Activated naive CD8-positive, alpha-beta T cell treated with anti-CD3 and anti-CD28 coated beads, Interleukin-2, amount 10 ng/mL, durations not matched to agents 7 days and 5 days (primary cell): ENCODE measurements at regions not wholly inside any gene's neighbourhood (a gene's known extent, or its start where the extent isn't known, plus 50 kb on each side); places are given as distances from the start of the nearest gene placed in this dataset.

Experiments used
- ATAC-seq: fragments of 150-1000 bp; cut with Tn5 transposase; one replicate; pipeline ENCODE4 v1.10.0; 2021; ENCODE audit warnings: low read depth, moderate library complexity
- POLR2A ChIA-PET: fragments of 350-600 bp; sonication (Branson Sonifier 250); formaldehyde crosslinking; loops from one replicate; lab custom pipeline; 2021; ENCODE audit warnings: antibody characterized with exemption; lab: Charles Lee
- DNase-seq: peaks from one replicate; pipeline ENCODE4 v3.0.0; 2021
- H3K27ac Mint-ChIP-seq: one replicate; pipeline ENCODE4 v1.8.0; 2022; ENCODE audit warnings: mild to moderate bottlenecking, mixed read lengths
- H3K27me3 Mint-ChIP-seq: one replicate; pipeline ENCODE4 v1.8.0; 2022; ENCODE audit warnings: mild to moderate bottlenecking, moderate library complexity, mixed read lengths
- H3K36me3 Mint-ChIP-seq: one replicate; pipeline ENCODE4 v1.8.0; 2021; ENCODE audit warnings: mild to moderate bottlenecking, mixed read lengths
- H3K4me1 Mint-ChIP-seq: one replicate; pipeline ENCODE4 v1.8.0; 2021; ENCODE audit warnings: mixed read lengths
- H3K4me3 Mint-ChIP-seq: one replicate; pipeline ENCODE4 v1.8.0; 2022; ENCODE audit warnings: mild to moderate bottlenecking, moderate library complexity, mixed read lengths
- H3K9me3 Mint-ChIP-seq: one replicate; pipeline ENCODE4 v1.8.0; 2021; ENCODE audit warnings: mixed read lengths

DNA sequence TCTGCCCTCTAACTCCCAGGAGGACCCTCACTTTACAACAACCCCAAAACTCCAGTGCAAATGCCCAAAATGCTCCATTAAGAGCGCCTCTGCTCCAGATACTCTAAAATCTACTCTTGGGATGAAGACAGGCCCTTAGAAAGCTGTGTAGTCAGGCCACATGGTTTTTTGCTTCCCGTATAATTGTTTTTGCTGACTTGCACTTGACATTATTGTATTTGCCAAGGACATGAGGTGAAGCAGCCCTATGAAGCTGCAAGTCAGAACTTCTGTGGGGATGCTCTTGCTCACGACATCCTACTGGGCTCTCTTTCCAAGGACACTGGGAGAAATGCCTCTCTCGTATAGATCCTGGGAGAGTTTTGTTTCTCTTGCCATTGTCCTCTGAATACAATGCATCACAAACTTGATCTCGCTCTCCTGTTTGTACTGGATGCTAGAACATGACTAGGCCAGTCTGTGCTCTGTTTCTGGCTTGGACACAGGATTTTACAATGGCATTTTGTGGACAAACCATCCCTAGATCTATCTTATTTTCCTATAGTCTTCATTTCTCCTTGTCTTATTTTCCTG lies 177.2 kb upstream of the DTNBP1 start:
- Mint-ChIP-seq H3K4me1 (no peaks in the 10 kb centered on the region), H3K27ac (no peak overlapping the region), H3K36me3 (no peaks in the 10 kb centered on the region), H3K9me3 (no peaks in the 10 kb centered on the region), H3K4me3 (no peak overlapping the region), H3K27me3 (peaks cover 2% of the 10 kb centered on the region)
- no peak for DNase-seq
- POLR2A ChIA-PET = no interaction called here
- no peak for ATAC-seq

DNA sequence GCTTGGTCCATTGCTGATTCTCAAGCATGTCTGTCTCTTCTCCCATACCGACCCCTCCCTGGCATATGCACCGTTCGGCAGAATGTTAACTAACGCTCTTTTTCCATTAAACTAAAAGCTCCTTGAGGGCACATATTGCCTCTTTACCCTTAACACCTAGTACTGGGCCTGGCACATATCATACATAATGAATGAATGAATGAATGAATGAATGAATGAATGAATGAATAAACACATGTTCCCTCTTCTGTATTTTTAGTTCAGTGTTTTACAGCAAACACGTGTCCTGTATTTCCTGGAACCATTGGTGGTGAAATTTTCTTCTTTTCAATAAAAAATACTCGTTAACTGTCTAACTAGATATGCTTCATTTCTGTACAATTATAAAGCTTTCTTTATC lies 174.4 kb upstream of the DTNBP1 start:
- ATAC-seq (no peak), DNase-seq (no peak)
- H3K27ac Mint-ChIP-seq = no peak overlapping the region
- POLR2A ChIA-PET = no interaction called here
- H3K36me3 Mint-ChIP-seq = no peaks in the 10 kb centered on the region
- H3K9me3 Mint-ChIP-seq = no peaks in the 10 kb centered on the region
- peaks cover 2% of the 10 kb centered on the region for H3K27me3 Mint-ChIP-seq
- H3K4me3 Mint-ChIP-seq = no peak overlapping the region
- H3K4me1 Mint-ChIP-seq = no peaks in the 10 kb centered on the region

DNA sequence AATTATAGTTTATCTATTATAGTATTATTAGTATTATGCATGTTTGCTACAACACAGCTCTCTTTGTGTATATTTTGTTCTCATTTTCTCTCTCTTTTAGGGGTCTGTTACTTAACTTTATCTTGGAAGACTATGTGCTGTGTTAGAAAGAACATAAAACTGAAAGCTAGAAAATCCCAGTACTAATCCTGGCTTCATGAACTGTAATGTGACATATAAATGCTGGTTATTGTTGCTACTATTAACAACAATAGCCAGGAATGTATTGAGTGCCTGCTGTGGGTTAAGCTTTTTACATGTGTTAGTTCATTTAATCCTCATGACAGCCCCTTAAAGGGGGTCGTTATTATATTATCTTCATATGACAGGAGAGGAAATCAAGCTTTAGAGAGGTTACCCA lies 170.0 kb upstream of the DTNBP1 start:
- DNase-seq = no peak
- no peaks in the 10 kb centered on the region for H3K4me1 Mint-ChIP-seq
- H3K27ac Mint-ChIP-seq = no peak overlapping the region
- H3K27me3 Mint-ChIP-seq = no peaks in the 10 kb centered on the region
- no peak overlapping the region for H3K4me3 Mint-ChIP-seq
- H3K9me3 Mint-ChIP-seq = no peaks in the 10 kb centered on the region
- no peak for ATAC-seq
- no peaks in the 10 kb centered on the region for H3K36me3 Mint-ChIP-seq
- POLR2A ChIA-PET = interaction anchor here (0.8 kb wide), 1 partner anchor 382 kb away, joined by 5 read pairs; no protein-coding TSS in a partner anchor

- no peak for ATAC-seq
- Mint-ChIP-seq H3K9me3 (no peaks in the 10 kb centered on the region), H3K36me3 (no peaks in the 10 kb centered on the region), H3K27ac (no peak overlapping the region), H3K4me3 (no peak overlapping the region), H3K27me3 (no peaks in the 10 kb centered on the region), H3K4me1 (no peaks in the 10 kb centered on the region)
- POLR2A ChIA-PET = no interaction called here
- DNase-seq = no peak
Observed at GRCh38 chr6:15829156-15829555, 166.3 kb upstream of the DTNBP1 start.

- H3K4me1 Mint-ChIP-seq = no peaks in the 10 kb centered on the region
- no peak for DNase-seq
- no peaks in the 10 kb centered on the region for H3K27me3 Mint-ChIP-seq
- ATAC-seq = no peak
- POLR2A ChIA-PET = no interaction called here
- H3K4me3 Mint-ChIP-seq = no peak overlapping the region
- no peak overlapping the region for H3K27ac Mint-ChIP-seq
- H3K9me3 Mint-ChIP-seq = no peaks in the 10 kb centered on the region
- H3K36me3 Mint-ChIP-seq = no peaks in the 10 kb centered on the region
Observed at GRCh38 chr6:15827496-15828255, 164.8 kb upstream of the DTNBP1 start.

- DNase-seq (no peak), ATAC-seq (no peak)
- Mint-ChIP-seq H3K4me3 (no peak overlapping the region), H3K27ac (no peak overlapping the region), H3K36me3 (no peaks in the 10 kb centered on the region), H3K27me3 (no peaks in the 10 kb centered on the region), H3K4me1 (no peaks in the 10 kb centered on the region), H3K9me3 (no peaks in the 10 kb centered on the region)
- POLR2A ChIA-PET = no interaction called here
Observed at GRCh38 chr6:15826814-15827318, 164.0 kb upstream of the DTNBP1 start.

DNA sequence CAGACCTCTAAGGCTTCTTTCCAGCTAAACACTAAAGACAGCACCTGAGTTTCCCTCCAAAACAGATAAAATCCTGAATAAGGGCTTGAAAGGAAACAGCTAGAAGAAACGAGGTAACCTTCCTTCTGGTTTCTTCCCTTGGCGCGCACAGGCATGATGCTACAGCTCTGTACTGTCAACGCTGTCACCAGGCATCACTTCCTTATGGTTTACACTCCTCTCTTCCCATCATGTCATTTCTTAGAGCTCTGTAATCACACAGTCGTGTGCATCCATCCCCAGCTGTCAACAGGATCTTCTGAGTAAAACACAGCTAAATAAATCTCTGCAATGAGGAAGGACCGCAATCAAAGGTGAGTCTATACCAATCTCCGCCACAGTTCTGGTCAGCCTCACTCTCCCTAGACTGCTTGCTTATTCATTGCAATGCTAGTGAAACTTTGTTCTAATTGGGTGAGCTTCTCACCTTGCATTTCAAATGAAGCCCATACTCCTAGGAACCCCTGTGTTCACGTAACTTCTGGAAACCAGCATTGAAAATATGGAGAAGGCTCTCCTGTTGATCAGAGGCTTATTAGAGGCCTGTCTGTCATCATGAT lies 162.6 kb upstream of the DTNBP1 start:
- peaks cover 2% of the 10 kb centered on the region for H3K27me3 Mint-ChIP-seq
- no peaks in the 10 kb centered on the region for H3K4me1 Mint-ChIP-seq

DNA sequence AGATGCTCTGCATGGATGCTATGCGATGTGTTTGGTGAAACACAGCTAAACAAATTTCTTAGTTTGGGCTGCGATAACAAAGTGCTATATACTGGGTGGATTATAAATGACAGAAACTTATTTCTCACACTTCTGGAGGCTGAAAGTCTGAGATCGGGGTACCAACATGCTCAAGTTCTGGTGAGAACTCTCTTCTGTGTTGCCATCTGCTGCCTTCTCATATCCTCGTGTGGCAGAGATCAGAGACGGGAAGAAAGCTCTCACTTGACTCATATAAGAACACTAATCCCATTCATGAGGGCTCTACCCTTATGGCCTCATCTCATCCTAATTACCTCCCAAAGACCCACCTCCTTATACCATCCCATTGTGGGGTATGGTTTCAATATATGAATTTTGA lies 162.0 kb upstream of the DTNBP1 start:
- no peak overlapping the region for H3K4me3 Mint-ChIP-seq
- no peaks in the 10 kb centered on the region for H3K36me3 Mint-ChIP-seq
- peaks cover 2% of the 10 kb centered on the region for H3K27me3 Mint-ChIP-seq
- H3K27ac Mint-ChIP-seq = no peak overlapping the region
- H3K4me1 Mint-ChIP-seq = no peaks in the 10 kb centered on the region
- POLR2A ChIA-PET = no interaction called here
- no peaks in the 10 kb centered on the region for H3K9me3 Mint-ChIP-seq
- no peak for DNase-seq
- ATAC-seq = no peak

More for the DNA sequence above, 162.6 kb upstream of the DTNBP1 start:
- Mint-ChIP-seq H3K27ac (no peak overlapping the region), H3K36me3 (no peaks in the 10 kb centered on the region), H3K4me3 (no peak overlapping the region), H3K9me3 (no peaks in the 10 kb centered on the region)
- POLR2A ChIA-PET = no interaction called here
- DNase-seq = no peak
- ATAC-seq = no peak

DNA sequence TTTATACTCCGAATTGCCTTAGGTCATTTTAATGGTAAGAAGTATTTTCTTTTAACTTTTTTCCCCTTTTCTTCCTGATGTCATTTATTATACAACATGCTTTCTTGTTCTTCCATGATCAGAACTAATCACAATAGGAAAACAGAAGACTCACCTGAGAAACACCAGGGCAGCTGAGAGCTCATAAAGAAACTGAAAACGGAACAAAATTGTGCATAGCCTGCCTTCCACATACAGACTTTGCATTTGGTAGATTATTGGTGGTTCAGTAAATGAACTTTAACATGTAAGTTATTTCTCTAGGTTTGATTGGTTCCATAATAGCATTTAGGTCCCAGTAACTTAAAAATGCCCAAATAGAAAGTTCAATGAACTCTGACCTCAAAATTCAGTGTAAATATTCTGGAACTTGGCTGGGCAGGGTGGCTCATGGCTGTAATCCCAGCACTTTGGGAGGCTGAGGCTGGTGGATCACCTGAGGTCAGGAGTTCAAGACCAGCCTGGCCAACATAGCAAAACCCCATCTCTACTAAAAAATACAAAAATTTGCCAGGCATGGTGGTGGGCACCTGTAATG lies 161.1 kb upstream of the DTNBP1 start:
- no peaks in the 10 kb centered on the region for H3K9me3 Mint-ChIP-seq
- POLR2A ChIA-PET = no interaction called here
- no peaks in the 10 kb centered on the region for H3K4me1 Mint-ChIP-seq
- peaks cover 2% of the 10 kb centered on the region for H3K27me3 Mint-ChIP-seq
- ATAC-seq = no peak
- no peak overlapping the region for H3K27ac Mint-ChIP-seq
- no peaks in the 10 kb centered on the region for H3K36me3 Mint-ChIP-seq
- no peak overlapping the region for H3K4me3 Mint-ChIP-seq
- no peak for DNase-seq

- Mint-ChIP-seq H3K36me3 (no peaks in the 10 kb centered on the region), H3K4me3 (no peak overlapping the region), H3K27ac (no peak overlapping the region), H3K9me3 (no peaks in the 10 kb centered on the region), H3K4me1 (no peaks in the 10 kb centered on the region), H3K27me3 (peaks cover 2% of the 10 kb centered on the region)
- POLR2A ChIA-PET = no interaction called here
- no peak for ATAC-seq
- no peak for DNase-seq
Observed at GRCh38 chr6:15822835-15823234, 160.0 kb upstream of the DTNBP1 start.

- ATAC-seq (no peak), DNase-seq (no peak)
- H3K9me3 Mint-ChIP-seq = no peaks in the 10 kb centered on the region
- H3K27ac Mint-ChIP-seq = no peak overlapping the region
- POLR2A ChIA-PET = no interaction called here
- peaks cover 2% of the 10 kb centered on the region for H3K27me3 Mint-ChIP-seq
- H3K36me3 Mint-ChIP-seq = no peaks in the 10 kb centered on the region
- H3K4me3 Mint-ChIP-seq = no peak overlapping the region
- no peaks in the 10 kb centered on the region for H3K4me1 Mint-ChIP-seq
Observed at GRCh38 chr6:15819841-15820240, 157.0 kb upstream of the DTNBP1 start.

- DNase-seq = no peak
- Mint-ChIP-seq H3K4me1 (no peaks in the 10 kb centered on the region), H3K9me3 (no peaks in the 10 kb centered on the region), H3K4me3 (no peak overlapping the region), H3K27ac (no peak overlapping the region), H3K27me3 (peaks cover 4% of the 10 kb centered on the region), H3K36me3 (no peaks in the 10 kb centered on the region)
- ATAC-seq = no peak
- POLR2A ChIA-PET = no interaction called here
Observed at GRCh38 chr6:15819226-15819625, 156.4 kb upstream of the DTNBP1 start.

DNA sequence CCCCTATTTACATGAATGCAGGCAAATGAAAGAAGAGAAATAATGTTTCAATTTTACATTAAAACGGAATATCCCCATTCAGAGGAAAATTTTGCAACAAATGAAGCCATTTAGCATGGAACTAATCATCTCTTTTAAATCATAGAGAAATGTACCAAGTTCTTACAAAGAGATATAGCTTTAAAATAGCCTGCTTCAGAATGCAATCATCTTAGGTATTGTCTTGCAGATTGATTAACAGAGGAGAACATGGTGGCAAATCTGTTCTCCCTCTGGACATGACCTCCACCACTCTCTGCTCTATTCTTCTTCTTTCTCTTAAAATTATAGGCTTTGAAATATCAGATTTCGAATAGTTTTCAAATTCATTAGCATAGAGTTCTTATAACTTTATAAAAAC lies 155.7 kb upstream of the DTNBP1 start:
- ATAC-seq (no peak), DNase-seq (no peak)
- H3K27me3 Mint-ChIP-seq = peaks cover 4% of the 10 kb centered on the region
- no peaks in the 10 kb centered on the region for H3K36me3 Mint-ChIP-seq
- H3K27ac Mint-ChIP-seq = no peak overlapping the region
- H3K4me3 Mint-ChIP-seq = no peak overlapping the region
- POLR2A ChIA-PET = no interaction called here
- no peaks in the 10 kb centered on the region for H3K4me1 Mint-ChIP-seq
- no peaks in the 10 kb centered on the region for H3K9me3 Mint-ChIP-seq

DNA sequence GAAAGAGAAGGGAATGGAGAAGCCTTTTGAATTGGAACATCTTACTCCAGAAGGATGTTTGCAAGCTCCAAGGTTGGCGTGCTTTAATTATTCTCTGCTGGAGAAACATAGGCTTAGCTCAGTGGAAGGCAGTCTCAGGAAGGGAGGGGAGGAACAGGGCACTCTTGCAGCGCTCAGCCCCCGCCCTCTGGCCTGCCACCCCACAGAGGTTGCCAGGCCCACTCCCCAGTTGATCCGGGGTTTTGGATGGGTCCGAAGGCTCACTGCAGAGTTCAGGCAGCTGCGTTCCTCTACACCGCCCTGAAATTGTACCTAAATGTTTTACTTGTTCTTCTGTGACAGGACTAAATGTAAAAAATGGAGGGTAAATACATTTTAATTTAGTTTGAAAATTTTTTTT lies 155.2 kb upstream of the DTNBP1 start:
- no peak overlapping the region for H3K4me3 Mint-ChIP-seq

More for the DNA sequence above, 155.2 kb upstream of the DTNBP1 start:
- DNase-seq (no peak), ATAC-seq (no peak)
- POLR2A ChIA-PET = no interaction called here
- Mint-ChIP-seq H3K36me3 (no peaks in the 10 kb centered on the region), H3K9me3 (no peaks in the 10 kb centered on the region), H3K4me1 (no peaks in the 10 kb centered on the region), H3K27ac (no peak overlapping the region), H3K27me3 (peaks cover 4% of the 10 kb centered on the region)
